ENCODE measurements at regions not wholly inside any gene's neighbourhood (a gene's known extent, or its start where the extent isn't known, plus 50 kb on each side); places are given as distances from the start of the nearest gene placed in this dataset.

DNA sequence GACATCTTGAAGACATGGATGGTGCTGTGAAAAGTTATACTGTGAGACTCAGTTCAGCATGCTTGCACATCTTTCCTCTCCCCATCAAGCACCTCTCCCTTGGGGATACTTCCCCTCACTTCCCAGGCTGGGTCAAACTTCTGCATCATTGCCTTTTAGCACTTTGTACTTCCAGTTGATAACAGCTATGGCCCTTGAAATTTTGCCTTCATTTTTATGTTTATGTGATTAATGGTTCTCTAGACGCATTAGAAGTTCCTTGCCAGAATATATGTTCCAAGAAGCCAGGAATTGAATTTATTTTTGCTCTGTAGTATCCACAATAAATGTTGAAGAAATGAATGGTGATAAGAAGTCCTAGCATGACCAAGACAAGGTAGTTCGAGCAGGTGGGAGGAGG is 120.9 kb upstream of the ST6GAL2 start:
- TF ChIP-seq EZH2 (IDR thresholded peaks at IDR 0.05; ENCODE audit: low read depth) = no peak
- TF ChIP-seq, protein P1, sequence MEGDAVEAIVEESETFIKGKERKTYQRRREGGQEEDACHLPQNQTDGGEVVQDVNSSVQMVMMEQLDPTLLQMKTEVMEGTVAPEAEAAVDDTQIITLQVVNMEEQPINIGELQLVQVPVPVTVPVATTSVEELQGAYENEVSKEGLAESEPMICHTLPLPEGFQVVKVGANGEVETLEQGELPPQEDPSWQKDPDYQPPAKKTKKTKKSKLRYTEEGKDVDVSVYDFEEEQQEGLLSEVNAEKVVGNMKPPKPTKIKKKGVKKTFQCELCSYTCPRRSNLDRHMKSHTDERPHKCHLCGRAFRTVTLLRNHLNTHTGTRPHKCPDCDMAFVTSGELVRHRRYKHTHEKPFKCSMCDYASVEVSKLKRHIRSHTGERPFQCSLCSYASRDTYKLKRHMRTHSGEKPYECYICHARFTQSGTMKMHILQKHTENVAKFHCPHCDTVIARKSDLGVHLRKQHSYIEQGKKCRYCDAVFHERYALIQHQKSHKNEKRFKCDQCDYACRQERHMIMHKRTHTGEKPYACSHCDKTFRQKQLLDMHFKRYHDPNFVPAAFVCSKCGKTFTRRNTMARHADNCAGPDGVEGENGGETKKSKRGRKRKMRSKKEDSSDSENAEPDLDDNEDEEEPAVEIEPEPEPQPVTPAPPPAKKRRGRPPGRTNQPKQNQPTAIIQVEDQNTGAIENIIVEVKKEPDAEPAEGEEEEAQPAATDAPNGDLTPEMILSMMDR (conservative IDR thresholded peaks at IDR 0.05) = no peak
